ENCODE measurements at regions not wholly inside any gene's neighbourhood (a gene's known extent, or its start where the extent isn't known, plus 50 kb on each side); places are given as distances from the start of the nearest gene placed in this dataset.
"Not testable (repeated sequence)": the region's sequence is repeated elsewhere in the genome, so short reads cannot be mapped to it uniquely, and the experiment has no call there.

DNA sequence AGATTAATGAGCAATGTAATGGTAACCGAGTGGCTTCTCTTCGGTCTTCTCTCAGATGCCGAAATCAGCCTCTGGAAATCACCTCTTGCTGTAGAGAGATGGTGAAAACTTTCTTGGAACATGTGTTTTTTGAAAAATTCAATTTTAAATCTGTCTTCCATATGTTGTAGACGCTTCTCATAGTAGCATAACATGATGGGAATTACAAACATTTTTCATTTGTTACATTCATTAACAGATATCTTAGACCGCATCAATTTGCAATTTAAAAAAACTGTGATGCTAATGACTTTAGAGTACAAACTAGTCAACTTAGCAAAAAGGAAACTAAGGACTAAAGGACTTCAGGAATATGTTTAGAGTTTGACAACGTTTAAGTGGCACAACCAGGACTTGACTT is 275.2 kb downstream of the ASXL3 start:
- no peak for DNase-seq

DNA sequence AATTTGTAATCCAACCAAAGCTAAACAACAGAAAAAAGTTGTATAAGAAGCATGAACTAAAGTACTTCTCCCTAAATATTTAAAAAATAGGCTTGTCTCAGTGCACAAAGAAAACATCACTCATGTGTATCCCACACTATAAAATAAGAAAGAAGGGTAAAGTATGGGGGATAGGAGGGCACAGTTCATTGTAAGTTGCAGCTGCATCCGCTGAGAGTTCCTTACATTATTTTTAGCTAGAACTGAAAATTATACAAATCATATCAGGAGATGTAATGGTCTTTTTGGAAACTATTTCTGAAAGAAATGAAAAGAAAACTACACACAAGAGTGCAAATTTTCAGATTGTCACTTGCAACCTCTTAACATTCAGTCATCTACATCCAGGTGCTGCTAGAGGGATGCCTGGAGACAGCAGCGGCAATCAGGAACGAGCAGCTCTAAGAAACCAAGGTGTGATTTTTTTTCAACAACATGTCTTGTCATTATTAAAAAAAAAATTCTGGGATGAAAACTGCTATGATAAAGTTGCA is 273.6 kb downstream of the ASXL3 start:
- no peak for DNase-seq

DNA sequence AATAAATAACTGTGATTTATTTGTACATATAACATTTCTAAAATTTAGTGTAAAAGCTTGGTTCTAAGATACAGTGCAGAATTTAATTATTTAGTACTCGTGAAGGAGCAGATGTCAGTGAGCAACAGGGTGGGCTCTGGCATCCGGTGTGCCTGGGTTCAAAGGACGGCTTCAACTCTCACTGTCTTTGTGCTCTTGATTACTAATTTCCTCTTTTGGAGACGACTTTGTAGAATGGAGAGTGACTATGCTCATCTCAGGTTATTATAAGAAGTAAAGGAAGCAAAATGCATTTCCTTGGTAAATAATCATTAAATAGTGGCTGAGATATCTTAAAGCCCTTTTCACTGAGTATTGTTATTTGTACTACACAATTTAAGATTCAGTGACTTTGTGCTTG is 271.7 kb downstream of the ASXL3 start:
- DNase-seq, result no peak

- DNase-seq, result no peak
These were observed 266.2 kb downstream of the ASXL3 start for GRCh38 chr18:33844232-33844631.

GRCh38 chr18:33841221-33841967 is 263.4 kb downstream of the ASXL3 start:
- DNase-seq, result no peak

DNA sequence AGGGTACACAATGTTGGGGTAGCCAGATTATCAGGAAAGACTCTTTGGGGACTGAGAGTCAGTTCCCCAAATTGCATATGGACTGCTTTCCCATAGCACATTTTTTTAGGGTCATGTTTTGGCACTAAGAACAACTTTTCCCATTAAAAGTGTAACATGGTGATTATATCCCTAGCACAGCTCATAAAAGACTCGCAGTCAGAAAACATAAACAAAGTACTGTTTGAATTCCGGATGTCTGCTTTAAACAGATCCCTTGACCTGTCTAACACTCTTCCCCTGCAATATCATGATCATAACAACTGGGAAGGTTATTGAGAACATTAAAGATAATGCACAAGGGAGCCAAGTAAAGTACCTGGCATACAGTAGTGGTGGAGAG is 262.2 kb downstream of the ASXL3 start:
- DNase-seq, result no peak

DNA sequence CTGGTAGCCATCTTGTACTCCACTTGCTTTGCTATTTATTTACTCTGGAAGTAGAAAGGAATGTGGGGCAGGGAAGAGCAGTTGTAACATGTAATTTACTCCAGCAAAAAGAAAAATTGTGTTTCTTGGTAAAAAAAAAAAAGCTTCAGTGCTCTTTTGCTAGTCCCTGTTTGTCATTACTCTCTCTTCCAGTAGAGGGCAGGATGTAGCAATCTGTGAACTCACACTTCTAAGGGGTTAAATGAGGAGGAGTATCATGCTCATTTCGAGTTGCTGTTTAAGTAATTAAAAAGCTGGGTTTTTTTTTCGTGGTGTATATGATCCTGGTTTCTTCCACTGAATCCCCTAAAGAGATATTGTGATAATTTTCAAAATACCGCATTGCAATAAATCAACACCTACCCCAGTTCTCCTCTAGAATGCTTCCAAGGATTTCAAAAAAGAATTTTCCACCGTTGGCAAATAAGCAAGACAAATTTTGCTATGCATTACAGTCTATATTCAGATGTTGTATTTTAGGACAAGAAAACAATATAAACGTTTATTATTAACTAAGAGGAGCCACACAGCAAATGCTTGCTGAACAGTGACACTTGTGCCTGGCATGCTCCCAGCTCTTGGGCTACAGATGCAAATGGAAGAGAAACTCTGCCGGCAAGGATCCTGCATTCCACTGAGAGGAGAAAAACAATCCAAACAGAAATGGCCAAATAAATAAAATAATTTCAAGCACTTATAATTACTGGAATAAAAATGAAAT is 261.6 kb downstream of the ASXL3 start:
- DNase-seq, result no peak

GRCh38 chr18:33838054-33838453 is 260.0 kb downstream of the ASXL3 start:
- DNase-seq, result no peak

GRCh38 chr18:33837191-33837590 is 259.2 kb downstream of the ASXL3 start:
- no peak for DNase-seq

DNA sequence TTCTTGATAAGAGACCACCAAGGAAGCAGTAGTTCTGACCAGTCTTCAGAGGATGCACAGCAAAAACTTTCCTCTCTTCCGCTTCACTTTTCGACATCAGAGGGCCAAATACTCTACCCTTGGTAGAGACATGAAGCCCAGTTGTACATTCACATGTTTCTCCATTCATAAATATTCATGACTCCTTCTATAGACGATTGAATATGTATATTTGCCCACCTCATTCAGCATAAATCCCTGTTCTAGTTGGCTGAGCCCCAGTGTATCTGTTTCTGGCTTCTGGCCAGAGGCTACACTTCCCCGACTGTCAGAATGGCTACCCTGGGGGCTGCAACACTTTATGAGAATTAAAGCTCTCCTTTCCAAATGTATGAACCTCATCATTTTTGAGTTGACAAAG is 258.5 kb downstream of the ASXL3 start:
- no peak for DNase-seq

DNA sequence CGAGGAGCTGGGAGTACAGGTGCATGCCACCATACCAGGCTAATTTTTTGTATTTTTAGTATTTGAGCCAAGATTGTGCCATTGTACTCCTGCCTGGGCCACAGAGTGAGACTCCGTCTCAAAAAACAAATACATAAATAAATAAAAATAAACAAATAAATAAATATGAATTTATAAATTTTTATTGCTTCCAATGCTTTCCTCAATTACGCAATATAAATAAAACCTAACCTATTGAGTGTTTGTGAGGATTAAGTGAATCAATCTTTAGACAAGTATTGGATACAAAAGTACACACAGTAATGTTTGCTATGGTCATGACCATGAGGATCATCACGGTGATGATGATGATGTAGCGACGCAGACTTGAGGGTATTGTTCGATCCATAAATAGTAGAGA is 257.4 kb downstream of the ASXL3 start:
- DNase-seq, result no peak

DNA sequence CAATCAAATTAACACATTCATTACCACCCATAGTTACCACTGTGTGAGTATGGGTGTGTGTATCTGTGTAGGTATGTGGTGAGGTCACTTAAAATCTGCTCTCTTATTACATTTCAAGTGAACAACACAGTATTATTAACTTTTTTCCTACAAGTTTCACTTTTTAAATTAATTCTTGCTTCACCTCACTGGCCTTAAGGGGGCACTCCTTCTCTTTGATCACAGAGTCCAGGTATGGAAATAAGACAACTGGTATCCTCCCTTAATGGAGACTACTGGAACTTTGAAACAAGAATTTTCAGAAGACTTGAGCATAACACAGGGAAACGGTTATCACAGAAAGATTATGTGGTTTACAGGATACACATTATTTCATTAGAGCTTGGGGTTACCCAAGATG is 255.8 kb downstream of the ASXL3 start:
- no peak for DNase-seq

DNA sequence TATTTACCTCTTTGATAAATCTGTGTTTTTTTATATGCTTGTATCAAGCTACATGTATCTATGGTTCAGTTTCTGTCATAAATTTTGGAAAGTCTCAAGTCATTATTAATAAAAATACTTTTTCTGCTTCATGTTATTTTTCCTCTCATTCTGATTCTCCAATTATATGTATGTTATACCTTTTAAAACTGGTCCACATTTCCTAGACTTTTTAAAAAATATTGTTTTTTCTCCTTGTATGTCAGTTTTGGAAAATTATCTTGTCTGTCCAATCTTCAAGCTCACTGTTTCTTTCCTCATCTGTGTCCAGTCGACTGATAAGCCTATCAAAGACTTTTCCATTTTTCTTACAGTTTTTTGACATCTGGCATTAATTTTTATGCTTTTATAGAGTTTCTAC is 253.4 kb downstream of the ASXL3 start:
- DNase-seq, result no peak

GRCh38 chr18:33830213-33830612 is 252.2 kb downstream of the ASXL3 start:
- no peak for DNase-seq

- no peak for DNase-seq
These were observed 250.9 kb downstream of the ASXL3 start for GRCh38 chr18:33828949-33829348.

GRCh38 chr18:33826151-33826550 is 248.1 kb downstream of the ASXL3 start:
- no peak for DNase-seq

- no peak for DNase-seq
These were observed 243.5 kb downstream of the ASXL3 start for GRCh38 chr18:33821503-33821902.

GRCh38 chr18:33820517-33821371 is 242.7 kb downstream of the ASXL3 start:
- DNase-seq, result no peak

GRCh38 chr18:33819692-33820343 is 241.8 kb downstream of the ASXL3 start:
- not testable (repeated sequence) for DNase-seq

DNA sequence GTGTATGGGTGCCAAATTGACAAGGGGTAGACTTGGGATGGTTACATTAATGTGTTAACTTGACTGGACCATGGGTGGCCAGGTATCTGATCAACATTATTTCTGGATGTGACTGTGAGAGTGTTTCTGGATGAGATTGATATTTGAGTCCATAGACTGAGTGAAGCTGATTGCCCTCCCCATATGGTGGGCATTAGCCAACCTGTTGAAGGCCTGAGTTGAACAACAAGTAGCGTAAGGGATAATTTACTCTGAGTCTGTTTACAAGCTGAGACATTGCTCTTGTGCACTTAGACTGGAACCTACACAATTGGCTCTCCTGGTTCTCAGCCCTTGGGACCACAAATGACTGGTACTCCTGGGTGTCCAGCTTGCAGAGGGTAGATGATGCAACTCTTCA is 240.1 kb downstream of the ASXL3 start:
- no peak for DNase-seq

GRCh38 chr18:33817096-33817495 is 239.1 kb downstream of the ASXL3 start:
- no peak for DNase-seq

DNA sequence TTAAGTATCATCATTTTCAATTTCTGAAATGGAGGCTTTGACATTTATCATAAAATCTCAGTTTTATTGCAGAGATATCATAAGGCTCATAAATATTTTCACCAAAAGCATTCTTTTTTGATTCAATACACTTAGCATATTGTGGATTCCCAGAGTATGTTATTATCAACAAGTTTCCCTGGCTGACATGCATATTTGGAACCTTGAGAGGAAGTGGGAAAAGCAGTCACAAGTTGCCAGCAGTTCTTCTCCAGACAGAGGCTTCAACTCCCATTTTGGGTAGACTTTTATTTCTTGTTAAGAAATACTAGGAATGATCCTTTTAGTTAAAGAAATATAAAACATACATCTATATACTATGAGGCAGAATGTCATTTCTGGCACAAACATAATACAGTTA is 236.5 kb downstream of the ASXL3 start:
- DNase-seq, result no peak

DNA sequence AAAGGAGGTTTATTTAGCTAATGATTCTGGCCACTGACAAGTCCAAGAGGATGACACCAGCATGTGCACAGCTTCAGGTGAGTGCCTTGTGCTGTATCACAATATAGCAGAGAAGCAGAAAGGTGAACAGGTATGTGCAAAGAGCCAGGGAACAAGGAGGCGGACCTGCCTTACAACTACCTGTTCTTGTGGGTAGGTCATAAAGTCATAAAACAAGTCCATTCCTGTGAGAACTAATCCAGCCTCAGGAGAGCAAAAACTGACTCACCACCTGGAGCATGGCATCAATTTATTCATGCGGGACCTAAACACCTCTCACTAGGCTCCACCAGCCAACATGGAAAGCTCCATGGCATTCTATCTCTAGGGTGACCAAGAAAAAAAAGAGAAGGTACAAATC is 234.2 kb downstream of the ASXL3 start:
- DNase-seq, result no peak

All from CD4-positive, alpha-beta T cell treated with Interleukin-10 for 1 hour (primary cell).